GM12875 (cell line): ENCODE measurements at regions not wholly inside any gene's neighbourhood (a gene's known extent, or its start where the extent isn't known, plus 50 kb on each side); places are given as distances from the start of the nearest gene placed in this dataset.
"Not testable (repeated sequence)": the region's sequence is repeated elsewhere in the genome, so short reads cannot be mapped to it uniquely, and the experiment has no call there.

Experiments used
- H3K4me3 ChIP-seq: one replicate; pipeline ENCODE4 v1.5.1; 2011; ENCODE audit warnings: low read depth, low read length, control low read depth
- TF ChIP-seq, protein P1 (sequence below): IDR thresholded peaks from 2 replicates; pipeline ENCODE4 v1.5.1; 2011; ENCODE audit warnings: low read depth, mild to moderate bottlenecking, control low read depth, inconsistent platforms, low read length, moderate library complexity, borderline replicate concordance; ENCODE audit not compliant: insufficient read depth

DNA sequence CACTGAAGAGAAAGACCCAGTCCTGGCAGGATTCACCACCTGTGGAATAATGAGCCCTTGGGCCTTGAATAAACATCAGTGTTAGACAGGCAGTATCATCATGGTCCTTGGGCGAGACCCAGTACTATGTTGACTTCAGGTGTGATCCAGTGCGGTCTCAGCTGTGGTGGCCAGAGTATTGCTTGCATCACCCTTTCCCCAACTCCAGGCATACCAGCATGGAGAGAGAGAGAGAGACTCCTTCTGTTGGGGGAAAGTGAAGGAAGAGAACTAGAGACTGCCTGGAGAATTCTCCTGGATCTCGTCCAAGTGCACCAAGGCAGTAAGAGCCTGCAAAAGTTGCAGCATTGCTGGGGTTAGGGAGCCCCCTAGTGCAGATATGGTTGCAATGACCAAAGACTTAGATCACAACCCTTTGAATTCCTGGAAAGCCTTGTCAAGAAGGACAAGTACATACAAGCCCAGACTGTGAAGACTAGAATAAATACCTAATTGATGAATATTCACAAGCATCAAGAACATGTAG is 61.1 kb upstream of the VAMP7 start:
- TF ChIP-seq, protein P1, sequence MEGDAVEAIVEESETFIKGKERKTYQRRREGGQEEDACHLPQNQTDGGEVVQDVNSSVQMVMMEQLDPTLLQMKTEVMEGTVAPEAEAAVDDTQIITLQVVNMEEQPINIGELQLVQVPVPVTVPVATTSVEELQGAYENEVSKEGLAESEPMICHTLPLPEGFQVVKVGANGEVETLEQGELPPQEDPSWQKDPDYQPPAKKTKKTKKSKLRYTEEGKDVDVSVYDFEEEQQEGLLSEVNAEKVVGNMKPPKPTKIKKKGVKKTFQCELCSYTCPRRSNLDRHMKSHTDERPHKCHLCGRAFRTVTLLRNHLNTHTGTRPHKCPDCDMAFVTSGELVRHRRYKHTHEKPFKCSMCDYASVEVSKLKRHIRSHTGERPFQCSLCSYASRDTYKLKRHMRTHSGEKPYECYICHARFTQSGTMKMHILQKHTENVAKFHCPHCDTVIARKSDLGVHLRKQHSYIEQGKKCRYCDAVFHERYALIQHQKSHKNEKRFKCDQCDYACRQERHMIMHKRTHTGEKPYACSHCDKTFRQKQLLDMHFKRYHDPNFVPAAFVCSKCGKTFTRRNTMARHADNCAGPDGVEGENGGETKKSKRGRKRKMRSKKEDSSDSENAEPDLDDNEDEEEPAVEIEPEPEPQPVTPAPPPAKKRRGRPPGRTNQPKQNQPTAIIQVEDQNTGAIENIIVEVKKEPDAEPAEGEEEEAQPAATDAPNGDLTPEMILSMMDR = peak; percentile 48; the same call in 1 of the 2 replicates
- no peak overlapping the region for H3K4me3 ChIP-seq

DNA sequence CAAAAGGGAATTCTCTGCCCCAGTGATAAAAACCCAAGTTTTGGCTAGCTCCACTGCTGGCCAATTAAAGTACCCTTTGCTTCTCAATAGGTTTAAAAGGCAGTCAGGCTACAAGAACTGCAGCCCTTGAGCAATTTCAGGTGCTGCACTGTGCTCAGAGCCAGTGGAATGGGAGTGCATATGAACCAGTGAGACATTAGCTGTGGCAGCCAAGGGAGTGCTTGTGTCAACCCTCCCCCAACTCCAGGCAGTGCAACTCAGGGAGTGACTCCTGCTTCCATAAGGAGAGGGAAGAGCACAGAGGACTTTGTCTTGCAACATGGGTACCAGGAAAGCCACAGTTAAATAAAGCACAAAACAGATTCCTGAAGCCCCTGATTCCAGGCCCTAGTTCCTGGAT is 61.6 kb upstream of the VAMP7 start:
- TF ChIP-seq, protein P1 = no peak

DNA sequence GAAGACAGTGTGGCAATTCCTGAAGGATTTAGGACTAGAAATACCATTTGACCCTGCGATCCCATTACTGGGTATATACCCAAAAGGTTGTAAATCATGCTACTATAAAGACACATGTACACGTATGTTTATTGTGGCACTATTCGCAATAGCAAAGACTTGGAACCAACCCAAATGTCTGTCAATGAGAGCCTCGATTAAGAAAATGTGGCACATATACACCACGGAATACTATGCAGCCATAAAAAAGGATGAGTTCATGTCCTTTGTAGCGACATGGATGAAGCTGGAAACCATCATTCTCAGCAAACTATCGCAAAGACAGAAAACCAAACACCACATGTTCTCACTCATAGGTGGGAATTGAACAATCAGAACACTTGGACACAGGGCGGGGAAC is 66.8 kb upstream of the VAMP7 start:
- H3K4me3 ChIP-seq = not testable (repeated sequence)

More for the DNA sequence above, 61.6 kb upstream of the VAMP7 start:
- H3K4me3 ChIP-seq = no peak overlapping the region

DNA sequence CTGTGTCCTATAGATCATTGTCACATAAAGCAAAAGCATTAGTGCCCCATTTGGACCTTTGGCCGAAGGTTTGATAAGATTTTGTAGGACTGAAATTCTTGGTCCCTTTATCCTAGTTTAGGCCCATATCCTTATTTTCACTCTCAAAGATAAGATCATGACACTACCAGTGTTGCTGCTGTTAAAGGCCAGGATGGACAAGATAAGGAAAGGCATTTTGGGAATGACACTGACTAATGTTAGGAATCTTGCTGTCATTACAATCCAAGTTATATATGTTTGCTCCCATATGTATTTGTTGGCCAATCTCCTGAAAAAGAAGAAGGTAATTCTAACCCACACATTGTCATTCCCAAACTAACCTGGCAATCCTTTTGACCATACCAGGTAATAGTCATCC is 101.3 kb upstream of the VAMP7 start:
- H3K4me3 ChIP-seq = no peak overlapping the region
- TF ChIP-seq, protein P1 = no peak

DNA sequence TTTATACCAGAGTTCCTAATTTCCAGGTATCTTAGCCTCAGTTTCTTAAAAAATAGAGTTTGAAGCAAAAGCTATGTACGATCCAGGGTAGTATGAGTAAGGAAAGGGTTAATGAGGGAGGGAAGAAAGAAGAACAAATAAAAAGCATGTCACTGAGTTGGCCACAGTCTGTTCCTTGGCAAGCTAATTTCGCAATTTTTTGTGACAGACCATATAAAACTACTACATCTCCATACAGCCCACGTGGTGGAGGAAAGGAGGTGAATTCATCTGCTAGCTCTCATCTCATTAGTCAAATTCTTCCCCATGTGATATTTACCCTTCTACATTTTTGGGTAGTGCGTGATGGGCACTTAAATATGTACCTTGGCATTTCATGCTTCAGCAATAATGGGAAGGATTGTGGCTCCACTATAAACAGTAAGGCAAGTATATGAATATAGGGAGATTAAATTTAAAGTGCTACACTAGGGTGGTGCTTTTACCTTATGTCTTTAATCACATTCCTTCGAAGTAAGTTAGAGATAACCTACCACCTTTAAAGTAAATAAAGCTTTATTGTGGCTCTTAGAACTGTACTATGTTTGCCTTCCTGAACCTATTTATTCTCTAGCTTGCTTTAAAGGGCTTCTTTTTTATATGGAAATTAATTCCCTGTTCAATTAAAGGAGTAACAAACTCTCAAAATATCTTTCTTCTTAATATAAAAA is 102.1 kb upstream of the VAMP7 start:
- H3K4me3 ChIP-seq = no peak overlapping the region
- TF ChIP-seq, protein P1 = no peak

DNA sequence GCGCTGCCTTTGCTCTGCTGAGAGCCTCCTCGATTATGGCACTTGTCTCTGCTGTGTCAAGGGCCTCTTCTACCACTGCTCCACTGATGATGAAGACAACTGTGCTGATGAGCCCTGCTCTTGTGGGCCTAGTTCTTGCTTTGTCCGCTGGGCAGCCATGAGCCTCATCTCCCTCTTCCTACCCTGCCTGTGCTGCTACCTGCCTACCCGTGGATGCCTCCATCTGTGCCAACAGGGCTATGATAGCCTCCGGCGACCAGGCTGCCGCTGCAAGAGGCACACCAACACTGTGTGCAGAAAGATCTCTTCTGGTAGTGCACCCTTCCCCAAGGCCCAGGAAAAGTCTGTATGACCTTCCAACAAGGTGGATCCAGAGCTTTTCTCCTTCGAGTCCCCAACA is 106.8 kb upstream of the VAMP7 start:
- TF ChIP-seq, protein P1 = no peak

DNA sequence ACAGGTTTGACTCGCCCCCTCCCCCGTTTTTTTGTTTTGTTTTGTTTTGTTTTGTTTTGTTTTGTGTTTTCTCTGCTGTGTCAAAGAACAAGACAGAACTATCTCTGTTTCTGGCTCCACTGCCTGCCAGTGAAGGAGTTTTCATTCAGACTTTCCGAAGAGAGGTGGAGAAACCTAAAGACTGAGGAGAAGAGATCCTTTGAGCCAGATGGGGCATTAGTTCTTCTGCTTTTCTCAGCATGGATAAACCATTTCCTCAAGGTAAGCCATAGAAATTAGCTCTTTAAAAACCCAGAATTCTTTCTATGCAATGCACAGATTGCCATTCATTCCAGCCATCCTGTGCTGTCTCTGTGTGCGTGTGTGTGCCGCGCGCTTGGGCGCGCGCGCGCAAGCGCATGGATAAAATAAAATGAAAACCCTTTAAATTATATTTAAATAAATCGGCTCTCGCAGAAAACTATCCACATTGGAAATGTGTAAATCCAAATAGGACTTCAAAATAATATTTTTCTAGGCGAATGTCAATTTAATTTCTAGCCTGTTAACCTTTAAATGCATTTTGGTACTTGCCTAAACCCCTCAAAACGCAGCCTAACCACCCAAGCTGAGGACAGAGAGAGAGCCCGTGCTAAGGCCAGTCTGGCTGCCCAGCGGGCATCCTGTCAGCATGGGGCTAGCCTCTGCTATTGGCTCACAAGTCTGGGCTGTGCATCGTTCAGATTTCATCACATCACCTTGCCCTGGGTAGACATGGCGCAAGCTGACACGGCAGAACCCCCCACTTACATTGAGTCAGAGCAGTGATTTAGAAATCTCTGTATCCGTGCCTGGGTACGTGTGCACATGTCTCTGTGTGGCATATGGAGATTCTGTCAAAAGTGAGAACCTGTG is 113.0 kb upstream of the VAMP7 start:
- no peak overlapping the region for H3K4me3 ChIP-seq
- TF ChIP-seq, protein P1 = no peak

More for the DNA sequence above, 106.8 kb upstream of the VAMP7 start:
- no peak overlapping the region for H3K4me3 ChIP-seq
